ENCODE measurements at regions not wholly inside any gene's neighbourhood (a gene's known extent, or its start where the extent isn't known, plus 50 kb on each side); places are given as distances from the start of the nearest gene placed in this dataset.
"Not testable (repeated sequence)": the region's sequence is repeated elsewhere in the genome, so short reads cannot be mapped to it uniquely, and the experiment has no call there.

DNA sequence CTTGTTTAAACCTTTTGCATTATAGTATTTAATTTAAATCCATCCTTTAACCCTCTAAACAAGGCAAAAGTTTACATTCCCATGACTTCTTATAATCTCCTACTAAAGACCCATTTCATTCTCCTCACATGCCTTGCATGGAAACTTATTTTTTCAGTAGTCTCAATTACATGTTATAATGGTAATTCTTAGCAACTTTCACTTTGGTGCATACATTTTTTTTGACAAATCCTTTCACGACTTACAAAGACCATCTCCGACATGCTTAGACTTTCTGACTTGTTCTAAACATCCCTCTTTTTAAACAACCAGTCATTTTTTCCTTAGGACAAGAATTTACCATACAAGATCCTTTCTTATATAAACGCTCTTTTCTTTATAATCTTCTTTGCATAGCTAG, 615.4 kb upstream of the GBE1 start:
- no peak for DNase-seq

DNA sequence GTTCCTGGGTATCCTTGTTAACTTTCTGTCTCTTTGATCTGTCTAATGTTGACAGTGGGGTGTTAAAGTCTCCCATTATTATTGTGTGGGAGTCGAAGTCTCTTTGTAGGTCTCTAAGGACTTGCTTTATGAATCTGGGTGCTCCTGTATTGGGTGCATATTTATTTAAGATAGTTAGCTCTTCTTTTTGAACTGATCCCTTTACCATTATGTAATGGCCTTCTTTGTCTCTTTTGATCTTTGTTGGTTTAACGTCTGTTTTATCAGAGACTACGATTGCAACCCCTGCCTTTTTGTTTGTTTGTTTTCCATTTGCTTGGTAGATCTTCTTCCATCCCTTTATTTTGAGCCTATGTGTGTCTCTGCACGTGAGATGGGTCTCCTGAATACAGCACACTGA, 612.4 kb upstream of the GBE1 start:
- DNase-seq, result not testable (repeated sequence)

DNA sequence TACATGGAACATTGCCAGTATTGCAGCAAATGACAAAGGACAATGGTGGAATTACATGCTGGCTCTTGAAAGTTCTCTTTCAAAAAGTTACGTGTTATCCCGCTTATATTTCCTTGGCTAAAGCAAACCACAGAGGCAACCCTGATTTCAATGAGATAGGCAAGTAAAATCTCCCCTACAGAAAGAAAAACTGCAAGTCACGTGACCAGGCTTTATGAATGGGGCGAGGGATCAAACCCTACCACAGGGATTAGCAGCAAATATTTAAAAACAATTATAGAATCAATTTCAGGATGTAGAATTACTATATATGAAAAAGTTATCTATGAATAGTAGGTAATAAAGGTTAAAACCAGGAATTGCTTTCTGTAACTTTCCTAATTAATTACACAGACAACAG, 603.4 kb upstream of the GBE1 start:
- no peak for DNase-seq

DNA sequence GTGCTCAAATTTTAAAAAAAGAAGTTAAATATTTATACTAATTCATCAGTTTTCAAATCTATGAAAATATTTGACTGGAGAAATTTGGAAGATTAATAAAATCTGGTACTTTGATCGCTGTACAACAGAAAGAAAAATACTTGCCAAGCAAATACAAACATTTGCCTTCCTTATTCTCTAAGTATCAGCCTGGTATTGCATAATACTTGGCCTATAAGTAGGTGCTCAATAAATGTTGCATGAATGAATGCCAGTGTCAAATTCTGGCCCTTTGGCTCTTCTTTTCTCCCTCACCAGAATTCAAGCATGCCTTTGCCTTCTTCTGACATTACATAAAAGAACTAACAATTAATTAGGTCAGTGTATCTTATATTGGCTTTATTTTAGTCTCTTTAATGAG, 601.7 kb upstream of the GBE1 start:
- DNase-seq, result no peak

DNA sequence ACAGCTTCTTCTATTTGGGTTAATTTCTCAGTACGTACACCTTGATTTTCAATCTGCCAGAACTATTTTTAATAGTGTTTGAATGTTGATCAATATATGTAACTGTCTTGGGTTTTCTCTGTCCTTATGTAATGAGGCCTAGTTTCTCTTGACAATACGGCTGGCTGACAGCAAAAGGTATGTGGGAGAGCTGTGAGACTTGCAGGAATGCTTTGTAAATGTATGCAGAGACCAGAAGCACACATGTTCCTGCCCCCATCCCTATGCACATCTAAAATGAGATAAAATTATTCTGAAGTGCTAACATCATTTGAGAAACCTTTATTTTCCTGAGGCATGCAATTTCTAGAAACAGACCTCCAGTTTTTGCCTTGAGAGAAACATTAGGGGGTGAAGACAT, 593.8 kb upstream of the GBE1 start:
- DNase-seq, result no peak

DNA sequence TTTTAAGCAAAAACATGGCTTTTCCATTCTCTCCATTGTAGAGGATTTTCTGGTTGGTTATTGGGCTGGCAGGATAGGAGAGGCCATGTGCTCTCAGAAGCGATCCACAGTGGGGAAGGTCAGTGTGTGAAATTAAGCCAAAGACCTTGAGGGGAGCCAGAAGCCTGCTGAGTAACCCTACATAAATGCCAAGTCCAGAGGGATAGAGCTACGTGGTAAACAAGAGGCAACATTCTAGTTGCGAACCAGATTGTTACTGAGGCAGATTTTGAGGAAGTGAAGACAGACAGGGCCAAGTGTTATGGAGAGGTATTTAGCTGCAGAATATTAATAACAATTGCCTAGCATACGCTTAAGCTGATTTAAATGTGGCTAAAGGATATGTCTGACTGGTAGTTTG, 592.8 kb upstream of the GBE1 start:
- no peak for DNase-seq

DNA sequence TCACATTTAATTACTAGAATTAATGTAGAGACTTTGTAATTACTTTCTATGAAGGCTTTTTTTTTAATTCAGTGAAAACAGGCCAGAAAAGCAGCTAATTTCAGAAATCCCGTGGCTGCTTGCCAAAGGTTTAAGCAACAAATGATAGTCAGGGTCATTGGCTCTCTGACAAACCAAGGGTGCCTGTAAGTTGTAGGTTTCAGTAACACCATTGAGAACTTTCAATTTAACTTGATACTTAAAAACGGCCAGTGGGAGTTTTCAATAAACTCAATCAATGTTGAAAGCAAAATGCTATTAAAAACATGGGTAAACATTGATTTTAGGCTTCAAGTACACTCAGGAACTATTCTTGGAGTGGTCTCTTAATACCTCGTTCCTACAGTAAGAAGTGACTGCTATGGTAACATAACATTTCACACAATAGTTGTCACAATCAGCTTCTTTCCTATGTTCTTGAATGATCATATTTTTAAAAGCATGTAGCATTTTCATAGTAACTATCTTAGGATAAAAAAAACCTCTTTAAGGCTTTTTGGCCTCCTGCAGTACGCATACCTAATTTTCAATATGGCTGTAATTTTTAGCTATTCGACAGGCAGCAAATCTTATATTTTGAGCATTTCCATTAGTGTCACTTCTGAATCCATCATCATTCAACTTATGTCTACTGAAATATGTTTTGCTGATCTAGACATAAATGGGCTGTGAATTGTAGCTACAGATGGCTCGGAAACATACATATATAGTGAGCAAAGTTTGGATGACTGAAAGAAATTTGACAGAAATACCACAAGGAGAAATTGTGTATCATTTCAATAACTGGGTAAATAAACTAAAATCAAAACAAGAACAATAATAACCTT, 592.1 kb upstream of the GBE1 start:
- DNase-seq, result no peak

DNA sequence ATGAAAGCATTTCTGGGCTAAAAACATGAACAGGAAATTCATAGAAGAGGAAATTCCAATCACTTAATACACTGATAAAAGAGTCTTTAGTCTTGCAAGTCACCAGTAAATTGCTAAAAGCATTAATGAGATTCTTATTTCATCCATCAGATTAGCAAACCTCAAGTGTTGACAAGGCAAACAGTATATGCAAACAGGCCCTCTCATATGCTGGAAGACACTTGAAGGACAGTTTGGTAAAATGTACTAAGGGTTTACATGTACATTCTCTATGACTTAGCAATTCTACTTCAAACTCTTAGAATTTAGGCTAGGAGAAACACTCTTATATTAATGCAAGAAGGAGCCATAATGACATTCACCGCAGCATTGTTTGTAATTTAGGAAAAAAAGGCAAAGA, 586.1 kb upstream of the GBE1 start:
- DNase-seq, result no peak

DNA sequence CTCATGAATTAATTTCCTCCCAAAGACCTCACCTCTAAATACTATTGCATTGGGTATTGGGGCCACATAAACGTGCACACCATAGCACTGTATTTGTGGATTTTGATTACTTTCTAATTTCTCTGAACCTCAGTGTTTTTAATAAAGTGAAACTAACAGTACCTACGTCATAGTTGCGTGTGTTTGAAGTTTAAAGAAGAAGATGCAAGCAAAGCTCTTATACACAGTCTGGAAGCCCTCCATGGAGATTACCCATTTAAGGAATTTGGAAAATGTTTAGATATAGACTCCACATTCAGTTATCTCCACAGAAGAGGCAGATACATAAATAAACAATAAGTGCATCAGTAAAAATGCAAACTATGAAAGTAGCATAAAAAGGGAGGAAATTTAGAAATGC, 581.1 kb upstream of the GBE1 start:
- DNase-seq, result no peak

DNA sequence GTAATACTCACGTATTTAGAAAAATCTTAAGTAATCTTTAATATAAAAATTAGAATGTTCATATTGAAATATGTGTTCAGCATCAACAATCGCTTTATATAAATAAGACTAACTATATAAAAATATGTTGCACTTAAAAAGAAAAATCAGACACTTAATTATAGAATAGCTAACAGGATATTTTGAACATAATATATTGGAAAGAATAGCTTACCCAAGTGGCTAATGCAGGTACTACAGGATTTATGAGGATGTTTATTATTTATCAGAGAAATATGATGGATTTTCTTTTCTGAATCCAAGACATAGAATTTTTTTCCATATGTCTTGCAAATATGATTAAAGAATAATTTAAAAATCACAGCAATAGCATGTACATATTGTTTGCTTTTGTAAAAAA, 567.9 kb upstream of the GBE1 start:
- no peak for DNase-seq

DNA sequence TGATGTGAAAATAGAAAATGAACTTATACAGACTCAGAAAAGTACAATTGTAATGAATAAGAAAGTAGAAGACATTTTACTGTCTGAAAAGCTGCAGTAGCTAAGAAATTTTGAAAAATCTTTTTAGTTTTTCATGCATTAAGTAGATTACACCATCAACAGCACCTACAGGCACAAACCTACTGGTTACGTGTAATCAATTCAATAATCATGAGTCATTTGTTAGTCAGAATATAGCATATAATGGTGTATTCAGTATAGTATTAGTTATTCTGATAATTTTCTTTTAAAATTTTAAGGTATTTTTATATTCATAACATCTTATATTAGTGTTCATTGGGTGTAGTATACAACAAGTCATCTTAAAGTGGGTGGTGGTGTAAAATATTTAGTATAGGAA, 550.5 kb upstream of the GBE1 start:
- DNase-seq, result no peak

DNA sequence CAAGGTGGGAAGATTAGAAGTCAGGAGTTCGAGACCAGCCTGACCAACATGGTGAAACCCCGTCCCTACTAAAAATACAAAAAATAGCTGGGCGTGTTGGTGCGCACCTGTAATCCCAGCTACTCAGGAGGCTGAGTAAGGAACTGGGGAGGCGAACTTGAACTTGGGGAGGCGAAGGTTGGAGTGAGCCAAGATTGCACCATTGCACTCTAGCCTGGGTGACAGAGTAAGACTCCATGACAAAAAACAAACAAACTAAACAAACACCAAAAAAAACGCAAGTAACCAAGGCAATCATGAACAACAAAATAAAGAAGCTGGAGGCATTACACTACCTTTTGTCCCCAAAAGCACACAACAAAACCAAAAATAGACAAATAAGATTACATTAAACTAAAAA, 547.3 kb upstream of the GBE1 start:
- no peak for DNase-seq

DNA sequence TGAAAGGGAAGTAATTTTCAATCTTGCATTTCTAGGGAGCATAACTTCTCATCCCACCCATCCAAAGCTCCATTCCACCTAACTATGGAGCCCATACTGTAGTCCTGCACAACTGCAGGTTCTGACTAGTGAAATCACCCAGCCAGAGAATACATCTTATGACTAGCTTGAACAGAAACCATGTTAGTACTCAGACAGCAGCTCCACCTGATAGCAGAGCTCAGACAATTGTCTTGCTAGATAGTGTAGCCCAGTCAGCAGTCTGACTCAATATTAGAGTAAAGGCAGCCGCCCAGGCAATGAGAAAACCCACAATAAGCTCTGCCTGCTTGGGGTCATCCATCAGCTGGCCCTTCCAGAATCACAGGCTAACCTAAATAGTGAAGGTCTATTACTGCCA, 544.7 kb upstream of the GBE1 start:
- DNase-seq, result no peak

DNA sequence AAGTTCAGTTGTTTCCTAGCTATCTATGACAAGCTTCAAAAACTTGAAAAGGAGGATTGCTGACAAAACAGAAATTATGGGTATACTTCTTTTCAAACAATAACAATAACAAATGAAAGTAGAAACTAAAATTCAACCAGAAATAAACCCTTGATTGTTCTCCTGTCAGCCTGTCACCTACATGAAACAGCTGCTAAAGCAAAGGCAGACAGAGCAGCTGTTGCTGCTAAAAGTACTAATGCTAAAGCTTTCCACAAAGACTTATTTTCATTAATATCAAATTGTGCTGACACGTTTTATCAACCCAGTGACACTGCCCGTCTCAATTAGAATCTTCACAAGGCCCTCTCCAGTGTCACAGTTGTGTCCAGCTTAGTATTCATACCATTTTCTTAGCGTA, 533.2 kb upstream of the GBE1 start:
- no peak for DNase-seq

DNA sequence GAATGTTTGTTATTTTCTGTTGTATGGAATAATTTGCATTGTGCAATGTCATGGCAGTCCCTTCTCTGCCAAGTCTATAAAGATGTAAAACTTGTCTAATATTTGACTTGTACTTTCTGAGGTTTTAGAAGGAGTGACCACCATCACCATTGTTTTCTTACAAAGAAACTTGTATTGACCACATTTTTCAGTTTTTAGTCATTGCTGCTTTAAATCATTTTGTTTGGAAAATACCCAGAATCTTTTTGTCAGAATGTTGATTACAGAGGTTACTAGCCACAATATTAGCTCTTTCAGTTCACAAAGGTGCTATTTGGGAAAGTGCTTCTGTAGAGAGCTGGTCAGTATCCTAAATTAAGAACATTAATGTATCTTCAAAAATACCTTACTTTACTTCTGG, 532.4 kb upstream of the GBE1 start:
- DNase-seq, result no peak

DNA sequence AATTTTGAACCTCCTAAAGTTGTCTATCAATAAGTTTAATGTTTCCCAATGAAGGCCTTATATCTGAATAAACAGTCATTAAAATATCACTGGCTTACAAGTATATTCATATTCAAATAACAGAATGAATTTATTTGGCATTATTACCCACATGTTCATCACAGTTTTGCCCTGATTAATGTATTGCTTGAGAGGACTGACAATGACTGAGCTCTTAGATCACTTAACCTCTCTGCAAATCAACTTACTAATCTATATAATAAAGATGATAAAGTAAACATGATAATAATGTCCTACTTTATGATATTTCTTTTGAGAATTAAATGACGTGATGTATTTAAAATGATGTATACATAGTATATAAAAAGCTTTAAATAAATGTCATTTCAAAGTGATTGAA, 532.0 kb upstream of the GBE1 start:
- no peak for DNase-seq

DNA sequence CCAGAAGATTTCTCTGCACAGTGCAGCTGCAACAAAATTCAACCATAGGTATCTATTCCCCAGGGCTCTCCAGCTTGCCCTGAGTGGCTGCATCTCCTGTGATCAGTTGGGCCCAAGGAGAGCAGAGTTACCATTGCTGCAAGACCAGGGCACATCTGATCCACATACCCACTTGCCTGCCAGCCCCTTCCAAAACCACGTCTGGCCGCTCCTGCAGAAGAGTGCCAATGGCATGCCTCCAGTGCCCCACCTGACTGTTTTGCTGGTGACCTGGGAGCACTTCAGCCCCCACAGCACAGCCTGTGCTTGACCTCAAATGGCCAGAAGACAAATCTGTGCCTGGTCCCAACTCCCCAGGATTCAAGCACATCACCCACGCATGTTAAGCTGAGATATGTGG, 526.1 kb upstream of the GBE1 start:
- DNase-seq, result no peak

DNA sequence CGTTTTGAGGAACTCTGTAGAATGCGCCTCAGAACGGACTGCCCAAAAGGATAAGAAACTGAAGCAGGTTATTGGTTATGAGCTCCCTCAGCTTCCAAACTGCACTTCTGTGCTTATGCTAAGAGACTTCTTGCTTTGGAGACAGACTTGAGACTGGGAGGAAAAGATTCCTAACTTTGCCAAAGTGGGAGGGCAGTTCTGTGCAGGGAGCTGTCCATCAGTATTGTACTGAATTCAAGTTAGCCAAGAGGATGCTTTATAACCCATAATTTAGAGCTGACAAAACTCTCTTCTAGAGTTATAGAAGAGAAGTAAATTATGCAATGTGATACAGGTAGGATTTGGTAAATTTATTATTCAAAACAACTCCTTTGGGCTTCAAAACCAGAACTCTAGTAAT, 519.8 kb upstream of the GBE1 start:
- DNase-seq, result no peak

DNA sequence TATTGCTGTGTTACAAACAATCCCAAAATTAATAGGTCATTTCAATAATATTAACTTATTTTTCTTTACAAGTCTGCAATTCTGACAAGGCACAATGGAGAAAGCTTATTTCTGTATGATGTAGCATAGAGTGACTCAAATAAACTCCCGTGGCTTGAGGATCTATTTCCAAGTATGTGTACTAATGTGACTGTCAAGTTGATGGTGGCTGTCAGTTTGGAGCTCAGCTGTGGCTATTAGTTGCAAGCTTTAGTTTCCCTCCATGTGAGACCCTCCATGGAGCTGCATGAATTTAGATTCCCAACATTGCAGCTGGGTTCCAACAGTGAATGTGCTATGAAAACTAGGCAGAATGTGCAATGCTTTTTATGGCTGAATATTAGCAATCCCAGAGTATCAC, 515.5 kb upstream of the GBE1 start:
- no peak for DNase-seq

DNA sequence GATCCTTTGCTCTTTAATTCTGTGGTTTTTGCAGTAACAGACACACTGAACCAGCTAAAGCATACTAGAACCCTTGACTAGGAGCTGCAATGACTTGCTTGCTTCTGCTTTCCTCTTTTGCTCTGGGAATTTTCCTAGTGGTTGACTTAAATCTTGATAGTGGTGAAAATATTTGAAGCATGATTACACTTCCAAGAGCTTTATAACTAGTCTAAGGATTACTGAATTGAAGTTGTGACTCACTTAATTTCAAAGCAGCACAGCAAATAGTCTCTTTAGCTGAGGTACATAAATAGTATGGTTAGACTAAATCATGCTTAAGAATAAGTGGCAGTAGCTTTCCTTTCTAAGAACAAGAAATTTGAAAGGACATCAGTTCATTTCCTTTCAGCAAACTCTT, 513.5 kb upstream of the GBE1 start:
- DNase-seq, result no peak

DNA sequence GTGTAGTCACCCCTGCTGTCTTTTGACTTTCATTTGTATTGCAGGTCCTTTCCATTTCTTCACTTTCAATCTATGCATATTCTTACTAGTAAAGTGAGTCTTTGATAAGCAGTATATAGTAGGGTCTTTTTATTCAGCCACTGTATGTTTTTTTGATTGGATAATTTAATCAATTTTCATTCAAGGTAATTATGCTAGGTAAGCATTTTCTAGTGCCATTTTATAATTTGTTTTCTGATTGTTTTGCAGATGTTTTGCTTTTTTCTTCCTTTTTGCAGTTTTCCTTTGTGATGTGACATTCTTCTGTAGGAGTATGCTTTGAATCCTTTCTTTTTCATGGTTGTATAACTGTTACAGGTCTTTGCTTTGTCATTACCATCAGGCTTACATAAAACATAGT, 504.3 kb upstream of the GBE1 start:
- no peak for DNase-seq

DNA sequence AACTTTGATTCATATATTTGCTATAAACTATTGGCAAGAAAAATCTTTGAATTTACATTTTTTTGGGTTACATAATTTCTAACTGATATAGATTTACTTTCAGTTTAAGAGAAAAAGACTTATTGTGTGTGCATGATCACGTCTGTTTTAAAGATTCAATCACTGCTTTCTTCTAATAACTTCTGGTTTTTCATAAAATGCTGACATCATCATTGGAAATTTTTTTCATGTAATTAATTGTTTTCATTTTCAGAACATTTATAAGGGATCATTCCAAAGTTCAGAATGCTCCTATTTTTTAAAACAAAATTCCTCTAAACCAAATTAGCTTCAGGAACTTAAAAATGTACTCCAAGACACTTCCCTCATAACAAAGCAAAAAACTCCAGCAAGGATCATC, 500.7 kb upstream of the GBE1 start:
- no peak for DNase-seq

DNA sequence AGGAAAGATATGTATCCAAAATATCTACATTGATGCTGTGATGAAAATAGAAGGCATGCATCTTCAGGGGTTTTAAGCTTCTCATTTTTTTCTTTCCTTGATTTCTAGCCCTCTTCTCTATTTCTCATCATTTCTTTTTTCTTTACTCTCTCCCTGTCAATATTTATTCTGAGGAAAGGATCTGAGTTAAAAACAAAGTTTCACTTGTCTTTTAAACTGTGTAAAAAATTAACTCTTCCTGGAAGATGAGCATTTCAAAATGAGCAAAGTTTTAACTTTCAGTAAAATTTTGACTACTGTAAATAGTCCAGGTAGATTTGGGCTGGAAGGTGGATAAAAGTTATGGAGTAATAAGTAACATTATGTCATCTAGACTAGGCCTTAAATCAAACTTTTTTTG, 500.2 kb upstream of the GBE1 start:
- DNase-seq, result no peak

DNA sequence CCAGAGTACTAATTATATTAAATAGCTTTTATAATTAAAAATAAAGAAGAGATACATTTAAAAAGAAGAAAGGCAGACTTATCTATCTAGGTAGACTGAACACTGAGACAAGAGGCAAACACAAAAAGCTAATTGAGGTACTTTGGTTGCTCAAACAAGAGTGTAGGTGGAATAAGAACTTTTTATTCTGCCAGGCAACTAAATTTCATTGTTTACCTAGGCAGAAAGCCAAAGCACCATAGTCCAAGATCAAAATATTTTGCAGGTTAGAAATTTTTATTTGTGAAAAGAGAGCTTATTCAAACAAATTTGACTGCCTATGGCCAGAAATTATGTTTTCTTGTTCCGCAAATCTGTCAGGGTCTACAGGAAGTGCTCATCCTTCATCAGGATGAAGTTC, 499.6 kb upstream of the GBE1 start:
- no peak for DNase-seq

DNA sequence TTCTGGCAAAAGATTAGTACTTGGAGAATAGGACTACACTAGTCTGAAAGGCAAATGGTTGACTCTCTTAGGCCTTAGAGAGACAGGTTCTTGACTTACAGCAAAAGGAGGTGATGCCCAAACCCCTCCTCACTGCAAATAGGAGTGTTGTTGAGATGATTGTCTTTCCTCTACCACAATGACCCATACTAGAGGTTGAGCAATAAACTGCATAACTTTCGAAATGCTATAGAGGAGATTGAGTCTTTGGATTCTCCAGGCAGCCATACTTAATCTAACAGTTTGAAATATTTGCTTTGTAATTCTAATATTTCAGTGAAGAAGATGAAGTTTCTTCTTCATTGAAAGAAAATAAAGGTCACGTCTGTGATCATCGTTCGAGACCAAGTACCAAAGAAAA, 498.5 kb upstream of the GBE1 start:
- DNase-seq, result no peak

DNA sequence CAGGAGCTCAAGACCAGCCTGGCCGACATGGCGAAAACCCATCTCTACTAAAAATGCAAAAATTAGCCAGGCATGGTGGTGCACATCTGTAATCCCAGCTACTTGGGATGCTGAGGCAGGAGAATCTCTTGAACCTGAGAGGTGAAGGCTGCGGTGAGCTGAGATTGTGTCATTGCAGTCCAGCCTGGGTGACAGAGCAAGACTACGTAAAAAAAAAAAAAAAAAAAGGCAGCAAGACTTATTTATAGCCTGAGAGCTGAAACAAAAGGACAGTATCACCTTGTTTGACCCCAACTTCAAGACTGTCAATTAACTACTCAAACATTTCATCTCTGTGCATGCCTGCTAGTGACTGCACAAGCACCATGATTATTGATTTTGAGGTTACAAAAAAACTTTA, 478.9 kb upstream of the GBE1 start:
- no peak for DNase-seq
